Transverse colon (tissue), 4 donors: ENCODE measurements at regions not wholly inside any gene's neighbourhood (a gene's known extent, or its start where the extent isn't known, plus 50 kb on each side); places are given as distances from the start of the nearest gene placed in this dataset.

Experiments
- DNase-seq: peaks from one replicate; pipeline ENCODE4 v3.0.0-alpha.2; 2019
- H3K27ac ChIP-seq, 4 donors: fragments of 200-600 bp; sonication (generic); 2 replicates each; pipeline ENCODE4 v1.5.1; 2016 to 2018; ENCODE audit warnings: inconsistent platforms in 4 of 4
- H3K27me3 ChIP-seq: fragments of 200-600 bp; sonication (generic); 2 replicates; pipeline ENCODE4 v1.5.1; 2017; ENCODE audit warnings: inconsistent platforms
- H3K36me3 ChIP-seq, 4 donors: fragments of 200-600 bp; sonication (generic); 2 replicates each; pipeline ENCODE4 v1.5.1; 2017 to 2019; ENCODE audit warnings: inconsistent platforms in 4 of 4
- H3K4me1 ChIP-seq, 4 donors: fragments of 200-600 bp; sonication (generic); 2 replicates each; pipeline ENCODE4 v1.5.1; 2017 to 2020; ENCODE audit warnings: inconsistent platforms in 4 of 4
- H3K4me3 ChIP-seq, 4 donors: fragments of 200-600 bp; sonication (generic); 1 replicate in 1 of 4; 2 replicates in 3 of 4; pipeline versions ENCODE4 v1.5.1 to v1.6.1; 2017 to 2019; ENCODE audit warnings: inconsistent platforms in 4 of 4
- H3K9me3 ChIP-seq, 2 donors: fragments of 200-600 bp; sonication (generic); 2 replicates each; pipeline ENCODE4 v1.5.1; 2017 to 2019; ENCODE audit warnings: inconsistent platforms in 2 of 2
- CTCF ChIP-seq, 5 experiments: fragments of 200-600 bp in 3 of 5; fragments of 450-650 bp in 2 of 5; sonication (generic) in 3 of 5; IDR thresholded peaks; 1 replicate in 2 of 5; 2 replicates in 3 of 5; pipeline ENCODE4 v1.5.1; 2016 to 2017; ENCODE audit warnings: antibody characterized with exemption in 5 of 5, inconsistent platforms in 3 of 5, mild to moderate bottlenecking in 2 of 5, moderate library complexity in 1 of 5
- EP300 ChIP-seq: sonication (generic); formaldehyde crosslinking; IDR thresholded peaks from one replicate; pipeline ENCODE4 v1.6.1; 2017; ENCODE audit warnings: antibody characterized with exemption, low read depth
- POLR2A ChIP-seq: fragments of 450-650 bp; IDR thresholded peaks from one replicate; pipeline ENCODE4 v1.6.1; 2016; ENCODE audit warnings: antibody characterized with exemption, mild to moderate bottlenecking, moderate library complexity
- POLR2AphosphoS5 ChIP-seq, 3 donors: sonication (generic); formaldehyde crosslinking; IDR thresholded peaks; one replicate each; pipeline ENCODE4 v1.6.1; 2016; ENCODE audit warnings: antibody characterized with exemption in 3 of 3
- WGBS, 2 donors: methylation state at CpG; one replicate each; pipeline ENCODE4 v1.1.5; 2018; ENCODE audit warnings: low coverage in 1 of 2; 5-methylcytosine and 5-hydroxymethylcytosine counted together
- in situ Hi-C, 4 donors: fragments of 200-750 bp; cut with MboI; loops; one replicate each; pipeline versions ENCODE4 v1.15.0 to v1.15.1; 2017; ENCODE audit warnings: low sequenced_read_pairs in 3 of 4, low pct_ligation_motif_present in 1 of 4, low pct_unique_long_range_greater_than_20kb in 1 of 4
- intact Hi-C: fragments of 100-400 bp; cut with DNase I; formaldehyde crosslinking; loops from one replicate; pipeline ENCODE4 v1.15.1; 2023; ENCODE audit warnings: low total_unique reads

- Histone ChIP-seq H3K4me3 (no peak overlapping the region), H3K9me3 (peaks cover 0 to 11% of the 10 kb centered on the region in 2 donors), H3K27ac (no peak overlapping the region), H3K36me3 (no peaks in the 10 kb centered on the region), H3K4me1 (no peaks in the 10 kb centered on the region), H3K27me3 (no peaks in the 10 kb centered on the region)
- no peak for DNase-seq
- TF ChIP-seq POLR2A (no peak), POLR2AphosphoS5 (IDR thresholded peaks at IDR 0.05) (no peak), EP300 (no peak), CTCF (IDR thresholded peaks at IDR 0.05) (no peak)
- in situ Hi-C loops (no loop called here), intact Hi-C loops (no loop called here)
- 78 to 81% methylated on average over 8 of the region's 8 CpGs for WGBS, 2 donors
These were observed 933.2 kb upstream of the CHORDC1 start for GRCh38 chr11:91156041-91156440.

GRCh38 chr11:91147885-91148284 is 925.0 kb upstream of the CHORDC1 start:
- Histone ChIP-seq H3K27ac (no peak overlapping the region), H3K27me3 (no peaks in the 10 kb centered on the region), H3K9me3 (peaks cover 0 to 7% of the 10 kb centered on the region in 2 donors), H3K36me3 (no peaks in the 10 kb centered on the region), H3K4me3 (no peak overlapping the region), H3K4me1 (no peaks in the 10 kb centered on the region)
- TF ChIP-seq POLR2AphosphoS5 (IDR thresholded peaks at IDR 0.05) (no peak), CTCF (IDR thresholded peaks at IDR 0.05) (no peak), POLR2A (no peak), EP300 (no peak)
- in situ Hi-C loops: no loop called here
- intact Hi-C loops: no loop called here
- DNase-seq: no peak
- WGBS, 2 donors: 44 to 56% methylated on average over 2 of the region's 2 CpGs

GRCh38 chr11:91141655-91142054 is 918.8 kb upstream of the CHORDC1 start:
- peaks cover 0 to 5% of the 10 kb centered on the region in 2 donors for H3K9me3 ChIP-seq
- no peak overlapping the region for H3K27ac ChIP-seq
- no peaks in the 10 kb centered on the region for H3K36me3 ChIP-seq
- no peaks in the 10 kb centered on the region for H3K27me3 ChIP-seq
- no peak for DNase-seq
- H3K4me1 ChIP-seq: no peaks in the 10 kb centered on the region
- in situ Hi-C loops (no loop called here), intact Hi-C loops (no loop called here)
- H3K4me3 ChIP-seq: no peak overlapping the region
- 77 to 79% methylated on average over 3 of the region's 3 CpGs for WGBS, 2 donors
- TF ChIP-seq CTCF (IDR thresholded peaks at IDR 0.05): no peak
- TF ChIP-seq EP300: no peak
- TF ChIP-seq POLR2AphosphoS5 (IDR thresholded peaks at IDR 0.05): no peak
- TF ChIP-seq POLR2A: no peak

- Histone ChIP-seq H3K4me3 (no peak overlapping the region), H3K4me1 (no peaks in the 10 kb centered on the region), H3K27me3 (no peaks in the 10 kb centered on the region), H3K9me3 (peaks cover 0 to 5% of the 10 kb centered on the region in 2 donors), H3K27ac (no peak overlapping the region), H3K36me3 (no peaks in the 10 kb centered on the region)
- no peak for DNase-seq
- in situ Hi-C loops: no loop called here
- intact Hi-C loops: no loop called here
- TF ChIP-seq POLR2AphosphoS5 (IDR thresholded peaks at IDR 0.05): no peak
- no peak for TF ChIP-seq CTCF (IDR thresholded peaks at IDR 0.05)
- no peak for TF ChIP-seq POLR2A
- TF ChIP-seq EP300: no peak
- 66 to 83% methylated on average over 2 of the region's 2 CpGs for WGBS, 2 donors
These were observed 913.8 kb upstream of the CHORDC1 start for GRCh38 chr11:91136631-91137030.
